ENCODE measurements at regions not wholly inside any gene's neighbourhood (a gene's known extent, or its start where the extent isn't known, plus 50 kb on each side); places are given as distances from the start of the nearest gene placed in this dataset.

GRCh38 chr16:26263406-26263805 lies 571.6 kb downstream of the HS3ST4 start:
- TF ChIP-seq POLR2AphosphoS5 (IDR thresholded peaks at IDR 0.05; ENCODE audit: low read depth, low read length) (no peak), CTCF (IDR thresholded peaks at IDR 0.05 in 2 of 3, conservative IDR thresholded peaks at IDR 0.05 in 1 of 3; ENCODE audit: borderline replicate concordance in 1 of 3, insufficient read depth in 1 of 3, low read depth in 2 of 3, low read length in 2 of 3) (no peak), SP1 (IDR thresholded peaks at IDR 0.05; ENCODE audit: low read depth) (no peak), YY1 (IDR thresholded peaks at IDR 0.05; ENCODE audit: extremely low read depth, insufficient replicate concordance, low read depth, low read length) (no peak), POLR2A (IDR thresholded peaks at IDR 0.05; ENCODE audit: borderline replicate concordance, extremely low read depth, insufficient read depth, insufficient read length) (no peak), REST (IDR thresholded peaks at IDR 0.05; ENCODE audit: low read depth) (no peak)
